HS-5 (cell line): ENCODE measurements at regions not wholly inside any gene's neighbourhood (a gene's known extent, or its start where the extent isn't known, plus 50 kb on each side); places are given as distances from the start of the nearest gene placed in this dataset.

Experiments used
- DNase-seq: peaks from one replicate; pipeline ENCODE4 v3.0.0-alpha.2; 2012; ENCODE audit warnings: low read depth

- DNase-seq, result no peak
These were observed 173.5 kb upstream of the FRMD6 start for GRCh38 chr14:51478175-51478621.

GRCh38 chr14:51479584-51480325 lies 172.0 kb upstream of the FRMD6 start:
- DNase-seq, result no peak

GRCh38 chr14:51481643-51482042 lies 170.1 kb upstream of the FRMD6 start:
- no peak for DNase-seq

- DNase-seq, result no peak
These were observed 169.6 kb upstream of the FRMD6 start for GRCh38 chr14:51482102-51482501.

GRCh38 chr14:51484485-51484884 lies 167.2 kb upstream of the FRMD6 start:
- no peak for DNase-seq

GRCh38 chr14:51485733-51486132 lies 166.0 kb upstream of the FRMD6 start:
- no peak for DNase-seq

- DNase-seq, result no peak
These were observed 163.9 kb upstream of the FRMD6 start for GRCh38 chr14:51487848-51488247.

GRCh38 chr14:51488569-51489220 lies 163.0 kb upstream of the FRMD6 start:
- no peak for DNase-seq

GRCh38 chr14:51490205-51490604 lies 161.5 kb upstream of the FRMD6 start:
- peak; percentile 15 for DNase-seq

GRCh38 chr14:51491036-51491545 lies 160.6 kb upstream of the FRMD6 start:
- DNase-seq, result no peak

GRCh38 chr14:51491776-51492175 lies 159.9 kb upstream of the FRMD6 start:
- DNase-seq, result no peak

GRCh38 chr14:51495319-51495718 lies 156.4 kb upstream of the FRMD6 start:
- DNase-seq, result no peak

- no peak for DNase-seq
These were observed 153.1 kb upstream of the FRMD6 start for GRCh38 chr14:51498411-51499227.

- no peak for DNase-seq
These were observed 150.9 kb upstream of the FRMD6 start for GRCh38 chr14:51500776-51501175.

- DNase-seq, result no peak
These were observed 150.0 kb upstream of the FRMD6 start for GRCh38 chr14:51501746-51502145.

- no peak for DNase-seq
These were observed 147.0 kb upstream of the FRMD6 start for GRCh38 chr14:51504669-51505068.

- DNase-seq, result no peak
These were observed 144.2 kb upstream of the FRMD6 start for GRCh38 chr14:51507511-51507905.

- no peak for DNase-seq
These were observed 143.7 kb upstream of the FRMD6 start for GRCh38 chr14:51507906-51508511.

GRCh38 chr14:51511265-51511664 lies 140.4 kb upstream of the FRMD6 start:
- no peak for DNase-seq

- no peak for DNase-seq
These were observed 139.4 kb upstream of the FRMD6 start for GRCh38 chr14:51512316-51512715.

GRCh38 chr14:51513281-51513680 lies 138.4 kb upstream of the FRMD6 start:
- DNase-seq, result no peak

GRCh38 chr14:51513933-51514332 lies 137.8 kb upstream of the FRMD6 start:
- DNase-seq, result no peak
